ENCODE measurements at regions not wholly inside any gene's neighbourhood (a gene's known extent, or its start where the extent isn't known, plus 50 kb on each side); places are given as distances from the start of the nearest gene placed in this dataset.

DNA sequence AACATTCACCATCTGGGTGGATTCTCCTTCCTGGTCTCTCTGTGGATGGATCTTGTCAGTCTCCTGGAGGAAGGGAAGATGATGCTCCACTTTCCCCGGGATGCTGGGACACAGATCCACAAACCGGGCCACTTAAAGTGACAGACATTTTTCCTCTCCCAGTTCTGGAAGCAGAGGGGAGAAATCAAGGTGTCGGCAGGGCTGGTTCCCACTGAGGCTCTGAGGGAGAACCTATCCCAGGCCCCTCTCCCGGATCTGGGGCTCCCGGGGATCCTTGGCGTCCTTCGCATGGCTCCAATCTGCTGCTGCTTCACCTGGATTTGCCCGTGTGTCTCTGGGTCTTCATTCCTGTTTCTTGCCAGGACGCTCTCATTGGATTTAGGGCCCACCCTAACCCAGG lies 263.1 kb upstream of the TNRC6C start (continued):
- TF ChIP-seq CHD7 (IDR thresholded peaks at IDR 0.05; ENCODE audit: low read depth, low read length) (no peak), MTA3 (IDR thresholded peaks at IDR 0.05; ENCODE audit: borderline replicate concordance) (no peak), MAFG (tag; conservative IDR thresholded peaks at IDR 0.05) (no peak), FOS (IDR thresholded peaks at IDR 0.05; ENCODE audit: extremely low read depth, insufficient read length) (no peak), TOE1 (IDR thresholded peaks at IDR 0.05; ENCODE audit: borderline replicate concordance) (no peak), TOE1 (CRISPR knock-in tag; IDR thresholded peaks at IDR 0.05; ENCODE audit: borderline replicate concordance, low read depth) (no peak)
- TF ChIP-seq, protein P1, sequence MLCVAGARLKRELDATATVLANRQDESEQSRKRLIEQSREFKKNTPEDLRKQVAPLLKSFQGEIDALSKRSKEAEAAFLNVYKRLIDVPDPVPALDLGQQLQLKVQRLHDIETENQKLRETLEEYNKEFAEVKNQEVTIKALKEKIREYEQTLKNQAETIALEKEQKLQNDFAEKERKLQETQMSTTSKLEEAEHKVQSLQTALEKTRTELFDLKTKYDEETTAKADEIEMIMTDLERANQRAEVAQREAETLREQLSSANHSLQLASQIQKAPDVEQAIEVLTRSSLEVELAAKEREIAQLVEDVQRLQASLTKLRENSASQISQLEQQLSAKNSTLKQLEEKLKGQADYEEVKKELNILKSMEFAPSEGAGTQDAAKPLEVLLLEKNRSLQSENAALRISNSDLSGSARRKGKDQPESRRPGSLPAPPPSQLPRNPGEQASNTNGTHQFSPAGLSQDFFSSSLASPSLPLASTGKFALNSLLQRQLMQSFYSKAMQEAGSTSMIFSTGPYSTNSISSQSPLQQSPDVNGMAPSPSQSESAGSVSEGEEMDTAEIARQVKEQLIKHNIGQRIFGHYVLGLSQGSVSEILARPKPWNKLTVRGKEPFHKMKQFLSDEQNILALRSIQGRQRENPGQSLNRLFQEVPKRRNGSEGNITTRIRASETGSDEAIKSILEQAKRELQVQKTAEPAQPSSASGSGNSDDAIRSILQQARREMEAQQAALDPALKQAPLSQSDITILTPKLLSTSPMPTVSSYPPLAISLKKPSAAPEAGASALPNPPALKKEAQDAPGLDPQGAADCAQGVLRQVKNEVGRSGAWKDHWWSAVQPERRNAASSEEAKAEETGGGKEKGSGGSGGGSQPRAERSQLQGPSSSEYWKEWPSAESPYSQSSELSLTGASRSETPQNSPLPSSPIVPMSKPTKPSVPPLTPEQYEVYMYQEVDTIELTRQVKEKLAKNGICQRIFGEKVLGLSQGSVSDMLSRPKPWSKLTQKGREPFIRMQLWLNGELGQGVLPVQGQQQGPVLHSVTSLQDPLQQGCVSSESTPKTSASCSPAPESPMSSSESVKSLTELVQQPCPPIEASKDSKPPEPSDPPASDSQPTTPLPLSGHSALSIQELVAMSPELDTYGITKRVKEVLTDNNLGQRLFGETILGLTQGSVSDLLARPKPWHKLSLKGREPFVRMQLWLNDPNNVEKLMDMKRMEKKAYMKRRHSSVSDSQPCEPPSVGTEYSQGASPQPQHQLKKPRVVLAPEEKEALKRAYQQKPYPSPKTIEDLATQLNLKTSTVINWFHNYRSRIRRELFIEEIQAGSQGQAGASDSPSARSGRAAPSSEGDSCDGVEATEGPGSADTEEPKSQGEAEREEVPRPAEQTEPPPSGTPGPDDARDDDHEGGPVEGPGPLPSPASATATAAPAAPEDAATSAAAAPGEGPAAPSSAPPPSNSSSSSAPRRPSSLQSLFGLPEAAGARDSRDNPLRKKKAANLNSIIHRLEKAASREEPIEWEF (CRISPR knock-in tag; IDR thresholded peaks at IDR 0.05): no peak
